ACHN (cell line): ENCODE measurements at regions not wholly inside any gene's neighbourhood (a gene's known extent, or its start where the extent isn't known, plus 50 kb on each side); places are given as distances from the start of the nearest gene placed in this dataset.
A peak's percentile ranks its signal among the peaks of the same experiment; 100 is the strongest.

Source experiments
- DNase-seq: peaks from one replicate; pipeline ENCODE4 v3.0.0-alpha.2; 2015
- in situ Hi-C: cut with HindIII; loops from 2 replicates; pipeline ENCODE4 v1.10.0; 2017; ENCODE audit warnings: low sequenced_read_pairs, low pct_ligation_motif_present, low pct_unique_long_range_greater_than_20kb

GRCh38 chr15:75126864-75127580 is 74.7 kb upstream of the C15orf39 start:
- no peak for DNase-seq
- in situ Hi-C loops: no loop called here

GRCh38 chr15:75129788-75130187 is 71.9 kb upstream of the C15orf39 start:
- no peak for DNase-seq
- in situ Hi-C loops: no loop called here

DNA sequence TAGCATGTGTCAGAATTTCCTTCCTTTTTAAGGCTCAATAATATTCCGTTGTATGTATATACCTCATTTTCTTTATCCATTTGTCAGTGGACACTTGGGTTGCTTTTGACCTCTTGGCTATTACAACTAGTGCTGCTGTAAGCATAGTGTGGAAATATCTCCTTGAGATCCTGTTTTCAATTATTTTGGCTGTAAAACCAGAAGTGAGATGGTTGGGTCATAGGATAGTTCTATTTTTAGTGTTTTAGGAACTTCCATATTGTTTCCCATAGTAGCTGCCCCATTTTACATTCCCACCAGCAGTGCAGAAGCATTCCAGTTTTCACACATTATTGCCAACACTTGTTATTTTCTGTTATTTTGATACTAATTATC is 70.4 kb upstream of the C15orf39 start:
- in situ Hi-C loops: no loop called here
- DNase-seq: no peak

DNA sequence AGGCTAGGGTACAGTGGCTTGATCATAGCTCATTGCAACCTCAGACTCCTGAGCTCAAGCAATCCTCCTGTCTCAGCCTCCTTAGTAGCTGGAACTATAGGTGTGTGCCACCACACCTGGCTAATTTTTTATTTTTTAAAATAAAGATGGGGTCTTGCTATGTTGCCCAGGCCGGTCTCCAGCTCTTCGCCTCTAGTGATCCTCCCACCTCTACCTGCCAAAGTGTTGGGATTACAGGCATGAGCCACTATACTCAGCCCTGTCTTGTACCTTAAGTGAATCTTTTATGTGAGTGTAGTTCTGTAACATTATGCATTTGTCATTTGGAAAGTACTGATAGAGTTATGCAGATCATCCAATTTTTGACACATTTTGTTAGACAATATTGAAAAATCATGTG is 66.9 kb upstream of the C15orf39 start:
- no peak for DNase-seq
- in situ Hi-C loops: no loop called here

- DNase-seq: no peak
- in situ Hi-C loops: no loop called here
These were observed 65.6 kb upstream of the C15orf39 start for GRCh38 chr15:75136118-75136517.

DNA sequence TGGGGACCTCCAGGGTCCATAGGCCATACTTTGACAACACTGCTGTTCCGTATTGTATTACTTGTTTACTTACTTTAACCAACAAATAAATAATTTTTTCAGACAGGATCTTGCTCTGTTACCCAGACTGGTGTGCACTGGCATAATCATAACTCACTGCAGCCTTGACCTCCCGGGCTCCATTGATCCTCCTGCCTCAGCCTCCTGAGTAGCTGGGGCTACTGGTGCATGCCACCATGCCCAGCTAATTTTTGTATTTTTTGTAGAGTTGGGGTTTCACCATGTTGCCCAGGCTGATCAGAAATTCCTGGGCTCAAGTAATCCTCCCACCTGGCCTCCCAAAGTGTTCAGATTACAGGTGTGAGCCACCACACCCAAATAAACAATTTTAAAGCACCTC is 64.9 kb upstream of the C15orf39 start:
- in situ Hi-C loops: no loop called here
- DNase-seq: no peak

DNA sequence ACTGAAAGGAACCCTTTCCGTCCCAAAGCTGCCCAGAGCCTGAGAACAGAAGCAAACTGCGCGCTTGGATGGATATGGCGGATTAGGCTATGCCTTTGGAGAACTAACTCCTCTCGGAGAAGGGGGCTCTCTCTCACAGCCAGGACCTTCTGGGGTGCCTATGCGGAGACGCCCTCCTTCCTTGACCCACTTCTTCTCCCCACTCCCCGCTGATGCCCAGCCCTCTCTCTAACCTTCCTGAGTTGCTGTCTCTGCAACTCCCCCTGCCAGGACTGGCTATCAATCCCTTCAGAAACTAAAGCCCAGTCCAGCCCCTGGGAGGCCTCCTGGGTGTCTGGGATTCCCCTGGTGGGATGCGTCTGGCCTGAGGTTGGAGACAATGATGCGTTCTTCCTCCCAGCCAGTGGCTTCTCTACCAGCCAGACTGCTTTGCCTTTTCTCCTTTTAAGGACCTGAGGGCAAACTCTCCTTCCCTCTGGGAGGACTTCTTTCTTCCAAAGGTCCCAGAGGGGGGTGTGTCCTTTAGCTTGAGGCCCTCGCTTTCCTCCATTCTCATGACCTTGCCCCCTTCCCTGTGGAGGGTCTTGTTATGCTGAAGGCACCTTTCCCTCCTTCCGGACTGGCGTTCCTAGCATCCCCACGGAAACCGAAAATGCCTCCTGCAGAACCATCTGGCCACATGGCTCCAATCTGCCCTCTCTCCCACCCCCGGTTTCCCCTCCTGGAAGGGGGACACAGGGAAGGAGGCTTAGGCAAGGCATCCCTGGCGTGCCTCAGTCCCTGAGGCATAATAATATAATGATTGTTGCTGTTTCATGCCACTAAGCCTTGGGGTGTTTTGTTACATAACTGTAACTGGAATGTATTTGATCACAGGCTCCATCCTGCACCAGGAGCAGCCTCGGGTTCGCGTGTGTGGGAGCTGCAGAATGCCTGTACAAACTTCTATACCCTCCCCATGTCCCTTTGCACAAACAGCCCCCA is 63.4 kb upstream of the C15orf39 start:
- in situ Hi-C loops: no loop called here
- DNase-seq: no peak

DNA sequence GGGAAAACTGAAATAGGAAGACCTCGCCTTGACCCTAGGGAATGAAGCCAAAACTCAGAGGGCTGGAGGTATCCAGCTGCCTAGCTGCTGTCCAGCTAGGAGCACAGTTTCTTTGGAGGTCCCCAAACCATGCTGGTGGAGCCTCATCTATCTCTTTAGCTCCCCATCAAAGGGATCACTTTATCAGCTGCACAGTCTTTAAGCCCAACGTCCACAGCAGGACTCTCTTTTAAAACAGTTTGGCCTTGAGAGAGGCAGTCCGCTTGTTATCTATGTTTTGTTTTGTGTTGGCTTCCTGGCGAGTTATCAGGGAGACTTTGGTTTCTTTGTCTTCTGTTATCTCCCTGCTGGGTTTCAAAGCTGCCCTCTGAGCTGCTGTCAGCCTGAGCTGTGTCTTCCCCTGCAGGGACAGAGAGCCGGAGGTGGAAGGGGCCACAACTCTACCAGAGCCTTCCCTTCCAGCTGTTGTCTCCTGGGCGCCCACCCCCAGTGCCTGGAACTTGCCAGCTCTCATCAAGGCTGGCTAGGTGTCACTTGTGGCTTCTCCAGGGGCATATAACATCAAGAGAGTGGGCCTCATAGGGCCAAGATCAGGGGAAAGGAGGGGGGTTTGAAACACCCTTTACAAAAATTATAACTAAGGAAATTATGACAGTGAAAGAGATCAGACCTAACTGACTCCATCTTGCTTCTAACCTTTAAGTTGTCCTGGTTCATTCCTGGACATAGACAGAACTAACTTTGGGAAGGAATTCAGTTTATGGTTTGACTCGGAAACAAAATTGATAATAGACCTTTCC is 61.4 kb upstream of the C15orf39 start:
- no peak for DNase-seq
- in situ Hi-C loops: no loop called here

DNA sequence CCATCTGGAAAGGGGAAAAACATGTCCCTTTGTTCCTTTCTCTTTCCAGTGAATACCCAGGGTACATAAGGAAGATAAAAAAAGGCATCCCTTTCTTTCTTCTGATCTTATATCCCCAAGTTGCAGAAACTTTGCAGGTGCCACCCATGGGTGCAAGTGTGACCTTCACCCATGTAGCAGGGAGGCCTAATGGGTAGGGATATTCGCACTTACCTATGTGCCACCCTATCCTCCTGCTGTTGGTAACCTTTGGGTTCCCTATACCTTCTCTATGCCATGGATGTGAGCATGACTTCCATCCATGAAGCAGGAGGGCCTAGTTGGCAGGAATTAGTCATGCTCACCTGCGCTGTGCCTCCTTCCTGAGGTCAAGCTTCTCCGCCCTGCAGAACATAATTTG is 59.2 kb upstream of the C15orf39 start:
- DNase-seq: no peak
- in situ Hi-C loops: no loop called here

DNA sequence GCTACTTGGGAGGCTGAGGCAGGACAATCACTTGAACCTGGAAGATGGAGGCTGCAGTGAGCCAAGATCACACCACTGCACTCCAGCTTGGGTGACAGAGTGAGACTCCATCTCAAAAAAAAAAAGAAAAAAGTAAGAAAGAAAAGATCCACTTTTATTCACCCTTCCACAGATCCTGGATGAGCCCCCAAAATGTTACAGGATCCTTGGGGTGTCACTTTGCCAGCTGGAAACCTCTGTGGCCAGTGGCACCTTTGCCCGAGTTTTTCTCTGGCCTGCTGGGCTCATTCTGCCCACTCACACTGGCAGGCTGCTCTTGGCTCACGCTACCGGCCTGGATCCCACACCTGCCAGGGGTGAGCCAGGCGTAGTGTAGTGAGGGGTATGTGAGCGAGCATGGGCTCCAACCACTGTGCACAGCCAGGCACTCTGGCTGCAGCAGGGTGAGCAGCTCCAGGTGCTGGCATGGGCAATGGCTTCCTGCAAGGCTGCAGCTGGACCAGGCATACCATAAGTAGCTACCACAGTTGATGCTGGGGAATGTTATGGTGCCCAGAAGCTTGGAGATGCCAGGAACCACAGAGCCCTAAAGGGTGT is 57.8 kb upstream of the C15orf39 start:
- in situ Hi-C loops: no loop called here
- DNase-seq: peak; percentile 13

DNA sequence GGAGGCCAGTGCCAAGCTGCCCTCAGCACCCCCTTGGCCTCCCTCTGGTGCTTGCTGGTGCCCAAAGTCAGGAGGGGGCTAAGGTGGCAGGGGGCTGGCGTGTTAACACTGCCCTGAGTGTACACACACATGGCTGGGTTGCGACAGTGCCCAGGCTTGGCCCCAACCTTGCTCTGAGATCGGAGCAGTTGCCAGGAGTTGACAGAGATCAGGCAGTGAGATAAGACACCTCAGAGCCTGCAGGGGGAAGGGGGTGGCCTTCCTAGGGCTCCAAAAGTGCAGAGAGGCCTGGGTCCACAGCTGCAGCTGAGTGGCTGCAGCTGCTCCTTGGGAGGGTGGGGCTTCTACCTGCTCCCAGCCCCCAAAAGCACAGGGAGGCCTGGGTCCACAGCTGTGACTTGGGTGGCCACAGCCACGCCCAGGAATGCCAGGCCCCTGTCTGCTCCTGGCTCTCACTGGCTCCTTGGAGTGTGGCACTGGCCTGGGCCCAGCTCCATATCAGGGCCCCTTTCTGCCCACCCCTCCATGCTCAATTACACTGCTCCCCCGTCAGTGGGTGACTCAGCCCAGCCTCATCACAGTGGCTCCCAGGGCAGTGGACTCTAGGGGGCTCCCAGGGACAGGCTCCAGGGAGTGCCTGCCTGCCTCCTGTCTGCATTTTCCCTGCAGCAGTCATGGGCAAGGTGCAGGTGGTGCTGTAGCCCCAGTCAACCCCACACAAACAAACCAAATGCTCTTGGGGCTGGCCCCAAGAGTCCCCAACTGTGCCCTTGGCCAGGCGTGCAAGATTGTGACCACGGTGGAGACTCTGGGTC is 56.4 kb upstream of the C15orf39 start:
- in situ Hi-C loops: no loop called here
- no peak for DNase-seq

DNA sequence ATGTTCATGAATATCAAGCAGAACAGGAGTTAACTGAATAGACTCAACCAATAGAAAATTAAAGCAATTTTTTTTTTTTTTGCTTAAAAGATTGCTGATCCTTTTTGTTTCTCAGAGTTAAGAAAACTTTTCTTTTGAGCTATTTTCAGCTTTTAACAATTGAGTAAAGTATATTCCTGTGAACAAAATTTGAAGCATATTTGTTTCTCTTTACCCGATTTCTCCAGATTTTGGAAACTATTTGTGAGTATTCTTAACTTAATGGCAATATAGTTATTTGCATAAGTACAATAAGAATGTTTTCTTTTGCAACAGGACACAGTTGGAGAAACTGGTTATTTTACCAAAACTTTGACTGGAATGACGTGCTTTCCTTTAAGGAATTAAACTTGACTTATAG is 53.4 kb upstream of the C15orf39 start:
- in situ Hi-C loops: no loop called here
- no peak for DNase-seq

GRCh38 chr15:75149867-75150709 is 51.6 kb upstream of the C15orf39 start:
- in situ Hi-C loops: no loop called here
- no peak for DNase-seq

DNA sequence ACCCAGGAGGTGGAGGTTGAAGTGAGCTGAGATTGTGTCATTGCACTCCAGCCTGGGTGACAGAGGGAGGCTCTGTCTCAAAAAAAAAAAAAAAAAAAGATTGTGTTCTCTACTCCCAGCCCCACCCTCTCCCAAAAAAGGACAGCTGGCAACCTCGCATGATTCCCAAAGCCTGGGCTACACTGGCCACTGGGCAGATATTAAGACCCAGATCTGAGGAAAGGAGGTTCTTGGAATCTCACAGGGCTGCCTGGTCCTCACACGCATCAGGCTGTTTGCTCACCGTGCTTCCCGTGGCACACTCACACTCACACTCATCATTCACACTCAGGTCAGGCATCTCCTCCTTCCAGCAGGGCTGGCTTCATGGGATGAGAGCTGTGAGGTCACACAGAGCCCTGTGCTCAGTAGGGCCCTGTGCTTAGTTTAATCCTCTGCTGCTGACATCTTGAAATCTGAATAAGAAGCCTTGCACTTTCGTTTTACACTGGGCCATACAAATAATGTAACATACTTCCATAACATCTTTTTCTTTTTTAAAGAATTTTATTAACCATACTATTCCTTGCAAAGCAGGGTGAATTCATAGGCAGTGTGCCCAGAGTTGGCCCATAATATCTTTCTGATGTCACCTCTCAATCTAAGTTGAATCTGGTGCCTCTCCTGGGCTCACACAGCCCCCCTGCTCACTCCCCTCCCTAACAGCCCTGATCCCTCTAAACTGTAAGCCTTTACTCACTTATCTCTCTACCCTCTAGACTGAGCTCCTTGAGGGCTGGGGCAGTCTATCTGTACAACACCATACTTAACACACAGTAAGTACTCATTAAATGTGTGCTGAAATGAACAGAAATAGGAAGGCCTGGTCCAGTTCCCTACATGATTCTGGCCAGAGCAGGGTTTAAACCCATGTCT is 50.2 kb upstream of the C15orf39 start:
- in situ Hi-C loops: no loop called here
- no peak for DNase-seq
